Activated B cell treated with CpG ODN at 0.5 μM for 24 hours (primary cell): ENCODE measurements at regions not wholly inside any gene's neighbourhood (a gene's known extent, or its start where the extent isn't known, plus 50 kb on each side); places are given as distances from the start of the nearest gene placed in this dataset.

Experiments
- ATAC-seq: fragments of 200-7000 bp; cut with Tn5 transposase; one replicate; pipeline ENCODE4 v1.10.0; 2021; ENCODE audit warnings: low read depth, mild to moderate bottlenecking, moderate library complexity
- CTCF ChIA-PET: fragments of 350-600 bp; sonication (Branson Sonifier 250); formaldehyde crosslinking; loops from one replicate; lab custom pipeline; 2021; ENCODE audit warnings: antibody characterized with exemption; lab: Charles Lee
- POLR2A ChIA-PET: fragments of 350-600 bp; sonication (Branson Sonifier 250); formaldehyde crosslinking; loops from one replicate; lab custom pipeline; 2021; ENCODE audit warnings: antibody characterized with exemption; lab: Charles Lee
- DNase-seq: peaks from one replicate; pipeline ENCODE4 v3.0.0; 2022
- H3K27ac Mint-ChIP-seq: one replicate; pipeline ENCODE4 v1.8.0; 2020; ENCODE audit warnings: mixed read lengths
- H3K27me3 Mint-ChIP-seq: one replicate; pipeline ENCODE4 v1.8.0; 2021; ENCODE audit warnings: mixed read lengths
- H3K36me3 Mint-ChIP-seq: one replicate; pipeline ENCODE4 v1.8.0; 2021; ENCODE audit warnings: low read depth, mixed read lengths
- H3K4me1 Mint-ChIP-seq: one replicate; pipeline ENCODE4 v1.8.0; 2021; ENCODE audit warnings: mixed read lengths
- H3K4me3 Mint-ChIP-seq: one replicate; pipeline ENCODE4 v1.8.0; 2020; ENCODE audit warnings: mild to moderate bottlenecking, mixed read lengths
- H3K9me3 Mint-ChIP-seq: one replicate; pipeline ENCODE4 v1.8.0; 2020; ENCODE audit warnings: mixed read lengths
- intact Hi-C: fragments of 100-400 bp; cut with micrococcal nuclease; formaldehyde crosslinking; loops from one replicate; pipeline ENCODE4 v1.15.1; 2024
- TF ChIP-seq, protein P1 (sequence below): fragments of 200-600 bp; IDR thresholded peaks from one replicate; pipeline ENCODE4 v1.8.0; 2022; ENCODE audit warnings: antibody characterized with exemption, mild to moderate bottlenecking

- peaks cover 7% of the 10 kb centered on the region for H3K9me3 Mint-ChIP-seq
- ATAC-seq, result no peak
- H3K4me1 Mint-ChIP-seq, result no peaks in the 10 kb centered on the region
- no peaks in the 10 kb centered on the region for H3K36me3 Mint-ChIP-seq
- intact Hi-C loops, result no loop called here
- H3K4me3 Mint-ChIP-seq, result no peak overlapping the region
- no peak overlapping the region for H3K27ac Mint-ChIP-seq
- DNase-seq, result no peak
- H3K27me3 Mint-ChIP-seq, result peaks cover 36% of the 10 kb centered on the region
- CTCF ChIA-PET, result no interaction called here
- POLR2A ChIA-PET, result no interaction called here
- TF ChIP-seq, protein P1, sequence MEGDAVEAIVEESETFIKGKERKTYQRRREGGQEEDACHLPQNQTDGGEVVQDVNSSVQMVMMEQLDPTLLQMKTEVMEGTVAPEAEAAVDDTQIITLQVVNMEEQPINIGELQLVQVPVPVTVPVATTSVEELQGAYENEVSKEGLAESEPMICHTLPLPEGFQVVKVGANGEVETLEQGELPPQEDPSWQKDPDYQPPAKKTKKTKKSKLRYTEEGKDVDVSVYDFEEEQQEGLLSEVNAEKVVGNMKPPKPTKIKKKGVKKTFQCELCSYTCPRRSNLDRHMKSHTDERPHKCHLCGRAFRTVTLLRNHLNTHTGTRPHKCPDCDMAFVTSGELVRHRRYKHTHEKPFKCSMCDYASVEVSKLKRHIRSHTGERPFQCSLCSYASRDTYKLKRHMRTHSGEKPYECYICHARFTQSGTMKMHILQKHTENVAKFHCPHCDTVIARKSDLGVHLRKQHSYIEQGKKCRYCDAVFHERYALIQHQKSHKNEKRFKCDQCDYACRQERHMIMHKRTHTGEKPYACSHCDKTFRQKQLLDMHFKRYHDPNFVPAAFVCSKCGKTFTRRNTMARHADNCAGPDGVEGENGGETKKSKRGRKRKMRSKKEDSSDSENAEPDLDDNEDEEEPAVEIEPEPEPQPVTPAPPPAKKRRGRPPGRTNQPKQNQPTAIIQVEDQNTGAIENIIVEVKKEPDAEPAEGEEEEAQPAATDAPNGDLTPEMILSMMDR, result no peak
These were observed 197.7 kb downstream of the CD47 start for GRCh38 chr3:107892955-107893624.

DNA sequence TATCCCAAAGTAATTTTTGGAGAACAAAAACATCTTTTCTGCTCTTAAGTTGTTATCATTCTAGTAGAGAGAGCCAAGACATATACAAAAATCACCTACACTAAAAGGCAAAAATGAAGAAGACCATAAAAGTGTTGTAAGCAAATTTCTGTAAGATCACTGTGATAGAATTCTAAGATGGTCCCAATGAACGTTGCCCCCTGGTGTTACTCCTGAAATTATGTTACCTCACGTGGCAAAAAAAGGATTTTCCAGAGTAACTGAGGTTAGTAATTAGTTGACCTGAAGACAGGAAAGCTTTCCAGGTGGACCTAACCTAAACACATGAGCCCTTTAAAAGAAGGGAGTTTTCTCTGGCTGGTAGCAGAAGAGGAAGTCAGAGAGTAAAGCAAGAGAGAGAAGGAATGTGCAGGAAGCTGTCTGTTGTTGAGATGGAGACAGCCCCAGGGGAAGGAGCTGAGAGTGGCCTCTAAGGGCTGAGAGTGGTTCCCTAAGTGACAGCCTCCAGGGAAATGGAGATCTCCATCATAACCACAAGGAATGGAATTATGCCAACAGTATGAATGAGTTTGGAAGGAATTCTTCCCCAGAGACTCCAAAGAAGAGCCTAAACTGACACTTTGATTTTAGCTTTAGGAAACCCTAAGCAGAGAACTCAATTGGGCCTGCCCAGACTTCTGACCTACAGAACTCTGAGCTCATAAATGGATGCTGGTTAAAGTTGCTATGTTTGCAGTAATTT is 205.9 kb downstream of the CD47 start:
- peaks cover 7% of the 10 kb centered on the region for H3K9me3 Mint-ChIP-seq
- TF ChIP-seq, protein P1, result no peak
- no peaks in the 10 kb centered on the region for H3K4me1 Mint-ChIP-seq
- ATAC-seq (no peak), DNase-seq (no peak)
- ChIA-PET POLR2A (no interaction called here), CTCF (interaction anchor here (0.8 to 1.0 kb wide), 2 partner anchors 12 to 14 kb away, joined by 3 read pairs; no protein-coding TSS in a partner anchor)
- intact Hi-C loops, result no loop called here
- peaks cover 3% of the 10 kb centered on the region for H3K27me3 Mint-ChIP-seq
- no peaks in the 10 kb centered on the region for H3K36me3 Mint-ChIP-seq
- no peak overlapping the region for H3K4me3 Mint-ChIP-seq
- no peak overlapping the region for H3K27ac Mint-ChIP-seq

- Mint-ChIP-seq H3K9me3 (peaks cover under 1% of the 10 kb centered on the region), H3K27ac (no peak overlapping the region), H3K4me3 (no peak overlapping the region), H3K36me3 (no peaks in the 10 kb centered on the region), H3K27me3 (no peaks in the 10 kb centered on the region), H3K4me1 (no peaks in the 10 kb centered on the region)
- TF ChIP-seq, protein P1, result no peak
- ChIA-PET POLR2A (no interaction called here), CTCF (no interaction called here)
- intact Hi-C loops, result no loop called here
- ATAC-seq, result no peak
- no peak for DNase-seq
These were observed 206.8 kb downstream of the CD47 start for GRCh38 chr3:107884028-107884427.

- intact Hi-C loops, result no loop called here
- Mint-ChIP-seq H3K27ac (no peak overlapping the region), H3K4me3 (no peak overlapping the region), H3K36me3 (no peaks in the 10 kb centered on the region), H3K27me3 (no peaks in the 10 kb centered on the region), H3K4me1 (no peaks in the 10 kb centered on the region), H3K9me3 (no peaks in the 10 kb centered on the region)
- TF ChIP-seq, protein P1, result no peak
- CTCF ChIA-PET, result no interaction called here
- ATAC-seq (no peak), DNase-seq (no peak)
- POLR2A ChIA-PET, result no interaction called here
These were observed 207.9 kb downstream of the CD47 start for GRCh38 chr3:107882881-107883280.

- DNase-seq, result no peak
- Mint-ChIP-seq H3K4me1 (no peaks in the 10 kb centered on the region), H3K36me3 (no peaks in the 10 kb centered on the region), H3K4me3 (no peak overlapping the region), H3K27ac (no peak overlapping the region), H3K9me3 (no peaks in the 10 kb centered on the region), H3K27me3 (no peaks in the 10 kb centered on the region)
- TF ChIP-seq, protein P1, result no peak
- ChIA-PET CTCF (no interaction called here), POLR2A (no interaction called here)
- no peak for ATAC-seq
- intact Hi-C loops, result no loop called here
These were observed 208.6 kb downstream of the CD47 start for GRCh38 chr3:107882261-107882660.
